Endothelial cell of umbilical vein (primary cell): ENCODE measurements at regions not wholly inside any gene's neighbourhood (a gene's known extent, or its start where the extent isn't known, plus 50 kb on each side); places are given as distances from the start of the nearest gene placed in this dataset.

ENCODE experiments used
- CTCF ChIP-seq, 2 donors: IDR thresholded peaks; 1 replicate in 1 of 2; 2 replicates in 1 of 2; pipeline ENCODE4 v1.5.1; 2011; ENCODE audit warnings: low read length in 2 of 2, mild to moderate bottlenecking in 2 of 2, moderate library complexity in 2 of 2, control low read depth in 1 of 2, inconsistent platforms in 1 of 2, low read depth in 1 of 2; ENCODE audit not compliant: insufficient read depth in 1 of 2; ENCODE audit errors: extremely low read depth in 1 of 2
- EZH2 ChIP-seq: IDR thresholded peaks from 2 replicates; pipeline ENCODE4 v1.6.1; 2012; ENCODE audit warnings: borderline replicate concordance, low read depth, mild to moderate bottlenecking, moderate library complexity, low read length, inconsistent platforms; ENCODE audit not compliant: severe bottlenecking

- no peak for TF ChIP-seq CTCF (IDR thresholded peaks at IDR 0.05; ENCODE audit: extremely low read depth in 1 of 2, insufficient read depth in 1 of 2, low read depth in 1 of 2, low read length in 2 of 2)
- no peak for TF ChIP-seq EZH2
Observed at GRCh38 chr1:204740354-204740753, 54.8 kb upstream of the LRRN2 start.
